ENCODE measurements at regions not wholly inside any gene's neighbourhood (a gene's known extent, or its start where the extent isn't known, plus 50 kb on each side); places are given as distances from the start of the nearest gene placed in this dataset.

- H3K27ac ChIP-seq (ENCODE audit: low read length) = no peak overlapping the region
- in situ Hi-C loops (cut with HindIII; ENCODE audit: low pct_unique_long_range_greater_than_20kb, low sequenced_read_pairs) (no loop called here), intact Hi-C loops (cut with micrococcal nuclease; ENCODE audit: unreplicated experiment) (no loop called here)
- no peak for DNase-seq (ENCODE audit: low read depth, low spot score)
- H3K4me1 ChIP-seq (ENCODE audit: control insufficient read depth, insufficient read depth, low read length) = no peaks in the 10 kb centered on the region
- ChIA-PET POLR2A (no interaction called here), CTCF (no interaction called here)
- no peak for ATAC-seq
- H3K9me3 ChIP-seq (ENCODE audit: control insufficient read depth, insufficient read depth, low read depth, low read length) = no peaks in the 10 kb centered on the region
- TF ChIP-seq SIN3A (IDR thresholded peaks at IDR 0.05; ENCODE audit: borderline replicate concordance, insufficient read depth, low read depth, low read length) = no peak
- TF ChIP-seq CTCF (IDR thresholded peaks at IDR 0.05) = no peak
- no peak for TF ChIP-seq REST (IDR thresholded peaks at IDR 0.05; ENCODE audit: insufficient read depth in 1 of 2, low read depth in 2 of 2, low read length in 1 of 2)
- TF ChIP-seq TCF7L2 (IDR thresholded peaks at IDR 0.05; ENCODE audit: low read depth, low read length) = no peak
- TF ChIP-seq POLR2AphosphoS5 (IDR thresholded peaks at IDR 0.05; ENCODE audit: low read depth, low read length) = no peak
- no peaks in the 10 kb centered on the region for H3K27me3 ChIP-seq (ENCODE audit: control insufficient read depth, insufficient read depth, low read length)
- no peaks in the 10 kb centered on the region for H3K36me3 ChIP-seq (ENCODE audit: control insufficient read depth, insufficient read depth, low read length)
- BruUV-seq (replicated peaks) = no TSS peak
- H3K4me3 ChIP-seq (ENCODE audit: low read depth in 2 of 2, low read length in 2 of 2) = no peak overlapping the region
Observed at GRCh38 chr1:121471523-121471922, 286.7 kb downstream of the SRGAP2C start.

GRCh38 chr1:121472017-121472416, 287.2 kb downstream of the SRGAP2C start:
- Histone ChIP-seq H3K4me3 (ENCODE audit: low read depth in 2 of 2, low read length in 2 of 2) (no peak overlapping the region), H3K36me3 (ENCODE audit: control insufficient read depth, insufficient read depth, low read length) (no peaks in the 10 kb centered on the region), H3K4me1 (ENCODE audit: control insufficient read depth, insufficient read depth, low read length) (no peaks in the 10 kb centered on the region), H3K27me3 (ENCODE audit: control insufficient read depth, insufficient read depth, low read length) (no peaks in the 10 kb centered on the region), H3K9me3 (ENCODE audit: control insufficient read depth, insufficient read depth, low read depth, low read length) (no peaks in the 10 kb centered on the region), H3K27ac (ENCODE audit: low read length) (no peak overlapping the region)
- ATAC-seq (no peak), DNase-seq (ENCODE audit: low read depth, low spot score) (no peak)
- CTCF ChIA-PET = no interaction called here
- POLR2A ChIA-PET = no interaction called here
- TF ChIP-seq SIN3A (IDR thresholded peaks at IDR 0.05; ENCODE audit: borderline replicate concordance, insufficient read depth, low read depth, low read length) (no peak), REST (IDR thresholded peaks at IDR 0.05; ENCODE audit: insufficient read depth in 1 of 2, low read depth in 2 of 2, low read length in 1 of 2) (no peak), CTCF (IDR thresholded peaks at IDR 0.05) (no peak), POLR2AphosphoS5 (IDR thresholded peaks at IDR 0.05; ENCODE audit: low read depth, low read length) (no peak), TCF7L2 (IDR thresholded peaks at IDR 0.05; ENCODE audit: low read depth, low read length) (no peak)
- intact Hi-C loops (cut with micrococcal nuclease; ENCODE audit: unreplicated experiment) = no loop called here
- no TSS peak for BruUV-seq (replicated peaks)
- in situ Hi-C loops (cut with HindIII; ENCODE audit: low pct_unique_long_range_greater_than_20kb, low sequenced_read_pairs) = no loop called here

Data from Panc1 (cell line).